22Rv1 (cell line): ENCODE measurements at regions not wholly inside any gene's neighbourhood (a gene's known extent, or its start where the extent isn't known, plus 50 kb on each side); places are given as distances from the start of the nearest gene placed in this dataset.

Source experiments
- H3K27ac ChIP-seq: fragments of 450-650 bp; 2 replicates; pipeline ENCODE4 v1.5.1; 2017
- ZFX ChIP-seq: fragments of 450-650 bp; IDR thresholded peaks from 2 replicates; pipeline ENCODE4 v1.6.1; 2017; ENCODE audit warnings: antibody characterized with exemption, borderline replicate concordance
- TF ChIP-seq, protein P1 (sequence below): fragments of 450-650 bp; IDR thresholded peaks from 2 replicates; pipeline ENCODE4 v1.5.1; 2017; ENCODE audit warnings: mild to moderate bottlenecking

DNA sequence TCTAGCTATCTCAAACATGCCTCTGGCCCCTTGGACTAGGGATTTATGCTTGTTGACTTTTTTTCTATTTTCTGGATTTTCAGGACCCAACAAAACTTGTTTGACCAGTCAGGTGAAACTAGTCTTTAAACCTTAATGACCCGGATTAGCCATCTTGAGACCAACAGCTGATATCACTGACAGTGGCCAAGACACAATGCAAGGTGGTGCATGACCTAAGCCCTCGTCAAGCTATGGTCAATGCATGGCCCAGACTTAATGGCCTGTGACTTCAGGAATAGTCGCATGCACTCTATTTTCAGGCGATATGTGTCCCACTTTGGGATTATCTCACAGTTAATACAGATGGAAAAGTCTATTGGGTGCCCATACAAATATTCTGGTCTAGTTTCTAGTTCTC lies 190.4 kb downstream of the ZBTB18 start:
- TF ChIP-seq, protein P1, sequence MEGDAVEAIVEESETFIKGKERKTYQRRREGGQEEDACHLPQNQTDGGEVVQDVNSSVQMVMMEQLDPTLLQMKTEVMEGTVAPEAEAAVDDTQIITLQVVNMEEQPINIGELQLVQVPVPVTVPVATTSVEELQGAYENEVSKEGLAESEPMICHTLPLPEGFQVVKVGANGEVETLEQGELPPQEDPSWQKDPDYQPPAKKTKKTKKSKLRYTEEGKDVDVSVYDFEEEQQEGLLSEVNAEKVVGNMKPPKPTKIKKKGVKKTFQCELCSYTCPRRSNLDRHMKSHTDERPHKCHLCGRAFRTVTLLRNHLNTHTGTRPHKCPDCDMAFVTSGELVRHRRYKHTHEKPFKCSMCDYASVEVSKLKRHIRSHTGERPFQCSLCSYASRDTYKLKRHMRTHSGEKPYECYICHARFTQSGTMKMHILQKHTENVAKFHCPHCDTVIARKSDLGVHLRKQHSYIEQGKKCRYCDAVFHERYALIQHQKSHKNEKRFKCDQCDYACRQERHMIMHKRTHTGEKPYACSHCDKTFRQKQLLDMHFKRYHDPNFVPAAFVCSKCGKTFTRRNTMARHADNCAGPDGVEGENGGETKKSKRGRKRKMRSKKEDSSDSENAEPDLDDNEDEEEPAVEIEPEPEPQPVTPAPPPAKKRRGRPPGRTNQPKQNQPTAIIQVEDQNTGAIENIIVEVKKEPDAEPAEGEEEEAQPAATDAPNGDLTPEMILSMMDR: no peak
- no peak for TF ChIP-seq ZFX
- H3K27ac ChIP-seq: no peak overlapping the region

DNA sequence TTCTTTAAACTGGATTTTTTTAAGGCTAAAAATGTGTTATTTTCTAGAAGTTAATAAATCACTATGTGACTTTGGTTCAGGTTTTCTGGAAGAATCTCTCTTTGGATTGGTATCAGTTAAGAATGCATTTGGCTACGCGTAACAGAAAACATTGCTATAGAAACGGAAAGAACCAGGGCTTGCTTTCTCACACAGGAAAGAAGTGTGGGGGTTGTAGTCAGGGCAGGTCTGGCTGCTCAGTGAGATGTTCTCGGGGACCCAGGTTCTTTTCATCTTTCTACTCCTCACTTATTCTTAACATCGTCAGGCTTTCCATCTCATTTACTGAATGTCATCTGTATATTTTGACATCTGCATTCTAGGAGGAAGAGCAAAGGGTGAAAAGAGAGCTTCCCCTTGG lies 191.4 kb downstream of the ZBTB18 start:
- no peak for TF ChIP-seq ZFX
- TF ChIP-seq, protein P1: no peak

DNA sequence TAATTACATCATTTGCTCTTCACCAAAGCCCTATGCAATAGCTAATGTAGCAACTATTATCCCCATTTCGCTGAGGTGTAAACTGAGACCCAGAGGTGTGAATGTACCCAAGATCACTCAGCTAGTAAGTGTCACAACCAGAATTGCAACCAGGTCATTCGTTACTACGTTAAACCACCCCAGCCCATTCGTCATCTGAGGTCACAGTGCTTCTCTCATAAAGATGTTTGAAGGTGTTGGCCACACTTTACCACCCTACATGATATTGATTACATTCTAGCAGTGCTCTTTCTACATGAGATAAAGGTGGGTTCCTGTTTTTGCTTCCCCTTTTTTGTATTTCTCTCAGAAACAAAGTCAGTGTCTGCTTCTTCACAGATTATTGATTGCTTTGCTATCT lies 195.3 kb downstream of the ZBTB18 start:
- TF ChIP-seq, protein P1: no peak
- no peak for TF ChIP-seq ZFX
- no peak overlapping the region for H3K27ac ChIP-seq

More for the DNA sequence above, 191.4 kb downstream of the ZBTB18 start:
- no peak overlapping the region for H3K27ac ChIP-seq

DNA sequence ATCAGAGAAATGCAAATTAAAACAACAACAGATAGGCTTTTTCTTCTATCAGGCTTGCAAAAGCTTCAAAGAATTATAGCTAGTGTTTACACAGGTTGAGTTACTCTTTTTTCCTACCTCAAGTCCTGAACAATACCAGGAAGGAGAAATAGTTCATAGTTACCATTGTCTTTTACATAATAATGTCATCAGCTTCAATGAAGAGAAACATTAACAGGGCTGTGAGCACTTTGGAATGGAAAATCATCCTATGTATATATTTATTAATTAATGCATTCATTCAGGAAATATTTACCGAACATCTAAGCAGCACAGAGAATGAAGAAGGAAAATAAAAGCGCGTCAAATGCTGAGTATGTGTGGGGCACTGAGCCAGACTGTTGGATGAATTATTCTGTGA lies 197.3 kb downstream of the ZBTB18 start:
- TF ChIP-seq, protein P1: no peak
- TF ChIP-seq ZFX: no peak
- no peak overlapping the region for H3K27ac ChIP-seq

DNA sequence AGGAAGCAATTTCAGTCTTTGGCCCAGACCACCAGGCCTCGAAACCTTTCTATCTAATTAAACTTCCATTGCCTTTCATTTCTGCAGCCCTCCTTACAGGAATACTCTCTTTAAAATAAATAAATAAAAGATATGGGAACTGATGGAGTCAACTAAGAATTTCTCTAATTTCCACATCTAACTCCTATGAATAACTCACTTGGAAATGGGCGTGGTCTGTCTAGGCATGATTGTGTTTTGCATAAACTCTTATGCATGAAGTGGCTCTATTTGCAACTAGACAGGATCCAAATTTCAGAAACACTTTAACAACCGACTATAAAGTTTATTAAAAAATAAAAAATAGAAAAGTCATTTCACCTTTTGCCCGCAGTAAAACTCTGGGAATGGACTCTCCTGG lies 199.5 kb downstream of the ADSS2 start:
- TF ChIP-seq ZFX: no peak
- TF ChIP-seq, protein P1: no peak
- H3K27ac ChIP-seq: no peak overlapping the region

DNA sequence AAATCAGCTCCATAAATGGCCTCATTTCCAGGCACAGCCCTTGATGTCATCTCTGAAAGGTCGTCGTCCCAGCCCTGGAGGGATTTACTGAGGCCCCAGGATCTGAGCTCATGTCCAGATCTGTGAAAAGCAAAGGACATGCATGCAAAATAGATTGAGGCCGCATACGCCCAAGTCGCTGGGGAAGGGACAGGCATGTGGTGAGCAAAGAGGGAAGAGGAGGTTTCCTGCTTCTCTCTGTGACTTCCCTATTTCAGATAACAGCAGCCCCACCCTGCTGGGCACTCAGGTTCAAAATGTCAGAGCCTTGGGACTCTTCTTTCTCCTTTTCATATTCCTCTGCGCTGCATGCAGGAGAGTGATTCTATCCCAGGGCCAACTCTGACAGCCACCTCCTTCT lies 197.2 kb downstream of the ADSS2 start:
- no peak for TF ChIP-seq ZFX
- TF ChIP-seq, protein P1: no peak

DNA sequence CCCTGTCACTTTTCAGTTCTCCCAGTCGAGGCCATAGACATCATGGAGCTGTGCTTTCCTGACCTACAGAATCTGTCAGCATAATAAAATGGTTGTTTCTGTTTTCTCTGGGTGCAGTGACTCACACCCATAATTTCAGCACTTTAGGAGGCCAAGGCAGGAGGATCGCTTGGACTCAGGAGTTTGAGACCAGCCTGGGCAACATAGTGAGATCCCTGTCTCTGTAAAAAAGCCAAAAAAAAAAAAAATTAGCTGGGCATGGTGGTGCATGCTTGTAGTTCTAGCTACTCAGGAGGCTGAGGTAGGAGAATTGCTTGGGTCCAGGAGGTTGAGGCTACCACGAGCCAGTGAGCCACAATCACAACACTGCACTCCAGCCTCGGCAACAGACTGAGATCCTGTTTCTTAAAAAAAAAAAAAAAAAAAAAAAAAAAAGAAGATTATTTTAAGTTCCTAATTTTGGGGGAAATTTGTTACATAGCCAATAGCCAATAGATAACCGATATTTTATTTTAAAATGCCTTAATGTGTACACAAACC lies 196.2 kb downstream of the ADSS2 start:
- TF ChIP-seq ZFX: no peak
- TF ChIP-seq, protein P1: no peak
- H3K27ac ChIP-seq: no peak overlapping the region

More for the DNA sequence above, 197.2 kb downstream of the ADSS2 start:
- H3K27ac ChIP-seq: no peak overlapping the region
